ENCODE measurements at regions not wholly inside any gene's neighbourhood (a gene's known extent, or its start where the extent isn't known, plus 50 kb on each side); places are given as distances from the start of the nearest gene placed in this dataset.

- H3K4me1 ChIP-seq: no peaks in the 10 kb centered on the region
- no peak for DNase-seq
- TF ChIP-seq EP300 (IDR thresholded peaks at IDR 0.05) (no peak), CTCF (IDR thresholded peaks at IDR 0.05) (no peak), POLR2A (IDR thresholded peaks at IDR 0.05) (no peak), POLR2AphosphoS5 (IDR thresholded peaks at IDR 0.05) (no peak)
- H3K4me3 ChIP-seq: no peak overlapping the region
- no peaks in the 10 kb centered on the region for H3K27me3 ChIP-seq
- no peak overlapping the region for H3K27ac ChIP-seq
- WGBS, 2 donors: 62 to 70% methylated on average over 1 of the region's 1 CpG
- no peaks in the 10 kb centered on the region for H3K36me3 ChIP-seq
- peaks cover 0 to 8% (median 0%) of the 10 kb centered on the region in 4 donors for H3K9me3 ChIP-seq
- intact Hi-C loops (cut with DNase I): no loop called here
Measured at GRCh38 chr1:34320053-34320669, 143.5 kb downstream of the C1orf94 start.

- no peaks in the 10 kb centered on the region for H3K36me3 ChIP-seq
- H3K4me3 ChIP-seq: no peak overlapping the region
- WGBS, 2 donors: 64 to 66% methylated on average over 3 of the region's 3 CpGs
- intact Hi-C loops (cut with DNase I): no loop called here
- H3K27ac ChIP-seq: no peak overlapping the region
- no peaks in the 10 kb centered on the region for H3K4me1 ChIP-seq
- H3K27me3 ChIP-seq: peaks cover 0 to 12% (median 0%) of the 10 kb centered on the region in 3 donors
- TF ChIP-seq POLR2AphosphoS5 (IDR thresholded peaks at IDR 0.05) (no peak), EP300 (IDR thresholded peaks at IDR 0.05) (no peak), CTCF (IDR thresholded peaks at IDR 0.05) (no peak), POLR2A (IDR thresholded peaks at IDR 0.05) (no peak)
- DNase-seq: no peak
- H3K9me3 ChIP-seq: no peaks in the 10 kb centered on the region
Measured at GRCh38 chr1:34322969-34323368, 146.3 kb downstream of the C1orf94 start.

- Histone ChIP-seq H3K9me3 (no peaks in the 10 kb centered on the region), H3K27me3 (peaks cover 0 to 14% (median 0%) of the 10 kb centered on the region in 3 donors), H3K36me3 (no peaks in the 10 kb centered on the region), H3K27ac (no peak overlapping the region), H3K4me3 (no peak overlapping the region), H3K4me1 (no peaks in the 10 kb centered on the region)
- no peak for TF ChIP-seq CTCF (IDR thresholded peaks at IDR 0.05)
- no peak for TF ChIP-seq POLR2AphosphoS5 (IDR thresholded peaks at IDR 0.05)
- TF ChIP-seq EP300 (IDR thresholded peaks at IDR 0.05): no peak
- TF ChIP-seq POLR2A (IDR thresholded peaks at IDR 0.05): no peak
- intact Hi-C loops (cut with DNase I): no loop called here
- 74 to 78% methylated on average over 10 of the region's 10 CpGs for WGBS, 2 donors
- no peak for DNase-seq
Measured at GRCh38 chr1:34324879-34325440, 148.3 kb downstream of the C1orf94 start.

GRCh38 chr1:34328281-34328799 is 151.6 kb downstream of the C1orf94 start:
- no peak for TF ChIP-seq EP300 (IDR thresholded peaks at IDR 0.05)
- no peak for TF ChIP-seq POLR2A (IDR thresholded peaks at IDR 0.05)
- TF ChIP-seq POLR2AphosphoS5 (IDR thresholded peaks at IDR 0.05): no peak
- TF ChIP-seq CTCF (IDR thresholded peaks at IDR 0.05): no peak
- Histone ChIP-seq H3K27me3 (peaks cover 0 to 14% (median 0%) of the 10 kb centered on the region in 3 donors), H3K27ac (no peak overlapping the region), H3K4me3 (no peak overlapping the region), H3K4me1 (no peaks in the 10 kb centered on the region), H3K36me3 (no peaks in the 10 kb centered on the region), H3K9me3 (no peaks in the 10 kb centered on the region)
- DNase-seq: no peak
- 36 to 47% methylated on average over 8 of the region's 8 CpGs for WGBS, 2 donors
- intact Hi-C loops (cut with DNase I): no loop called here

Measured in sigmoid colon (tissue), 6 donors.